SK-N-MC (cell line): ENCODE measurements at regions not wholly inside any gene's neighbourhood (a gene's known extent, or its start where the extent isn't known, plus 50 kb on each side); places are given as distances from the start of the nearest gene placed in this dataset.

Experiments used
- EZH2 ChIP-seq: fragments of 200-600 bp; sonication (generic); IDR thresholded peaks from one replicate; pipeline ENCODE4 v1.6.1; 2017; ENCODE audit warnings: antibody characterized with exemption
- POLR2AphosphoS5 ChIP-seq: IDR thresholded peaks from 2 replicates; pipeline ENCODE4 v1.6.1; 2012; ENCODE audit warnings: mild to moderate bottlenecking, low read depth, low read length, borderline replicate concordance

DNA sequence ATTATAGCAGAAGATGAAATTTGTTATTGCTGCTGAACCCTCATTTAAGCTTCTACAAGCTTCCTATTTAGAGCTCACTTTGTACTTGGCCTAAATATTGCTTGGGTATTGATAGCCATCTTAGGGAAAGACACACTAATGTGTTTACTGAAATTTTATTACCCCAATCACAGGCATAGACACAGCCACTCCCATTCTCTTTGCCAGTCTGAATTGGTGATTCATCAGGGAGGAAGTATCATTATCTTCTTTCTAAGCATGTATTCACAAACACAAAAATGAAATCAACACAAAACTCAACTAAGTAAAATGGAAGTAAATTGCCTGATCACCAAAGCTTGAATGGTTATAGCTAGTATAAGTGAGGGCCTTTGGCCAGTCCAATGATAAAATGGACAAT lies 666.3 kb downstream of the TSN start:
- TF ChIP-seq POLR2AphosphoS5 (no peak), EZH2 (no peak)
